WTC11 (cell line): ENCODE measurements at regions not wholly inside any gene's neighbourhood (a gene's known extent, or its start where the extent isn't known, plus 50 kb on each side); places are given as distances from the start of the nearest gene placed in this dataset.

Source experiments
- CTCF ChIP-seq: fragments of 200-600 bp; IDR thresholded peaks from 2 replicates; pipeline ENCODE4 v1.8.0; 2022; ENCODE audit warnings: antibody characterized with exemption
- FOXJ3 ChIP-seq: sonication (generic); formaldehyde crosslinking; IDR thresholded peaks from 2 replicates; pipeline ENCODE4 v1.9.0; 2021; ENCODE audit warnings: missing genetic modification reagents, mild to moderate bottlenecking, borderline replicate concordance
- SMAD3 ChIP-seq: sonication (generic); formaldehyde crosslinking; IDR thresholded peaks from 2 replicates; pipeline ENCODE4 v1.8.0; 2022; ENCODE audit warnings: missing genetic modification reagents, mild to moderate bottlenecking, borderline replicate concordance
- ZNF138 ChIP-seq: sonication (generic); formaldehyde crosslinking; conservative IDR thresholded peaks from 2 replicates; pipeline ENCODE4 v1.8.1; 2022; ENCODE audit warnings: mild to moderate bottlenecking, moderate library complexity, missing genetic modification reagents
- ZNF396 ChIP-seq: fragments of 250-450 bp; sonication (Bioruptor Pico); IDR thresholded peaks from 2 replicates; pipeline ENCODE4 v1.8.0; 2021; ENCODE audit warnings: mild to moderate bottlenecking, moderate library complexity, borderline replicate concordance

DNA sequence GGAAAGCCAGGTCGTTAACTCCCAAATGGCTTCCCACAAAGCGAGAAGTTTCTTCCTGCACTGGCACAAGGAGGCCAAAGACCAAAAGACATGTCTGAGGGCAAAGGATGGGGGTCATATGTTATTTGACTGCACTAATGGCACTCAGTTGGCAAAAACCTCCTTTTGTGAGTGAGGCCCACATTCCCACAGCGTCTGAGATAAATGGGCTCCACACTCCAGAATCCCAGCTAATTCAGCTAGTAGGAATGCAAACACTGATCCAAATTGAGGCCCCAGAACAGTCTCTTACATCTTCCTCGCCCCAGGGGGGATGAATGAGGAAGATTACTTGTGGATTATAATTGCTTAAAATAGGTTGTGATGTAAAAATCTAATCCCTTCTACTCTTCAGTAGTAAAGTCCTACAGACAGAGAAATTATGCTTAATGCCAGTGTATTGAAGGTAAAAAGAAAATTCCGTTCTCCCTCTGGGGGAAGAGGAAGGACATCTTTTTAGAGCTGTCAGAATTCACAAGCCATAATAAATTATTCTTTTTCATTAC lies 86.4 kb upstream of the PIWIL1 start:
- TF ChIP-seq CTCF: no peak
- no peak for TF ChIP-seq ZNF396 (CRISPR knock-in tag)
- no peak for TF ChIP-seq FOXJ3
- no peak for TF ChIP-seq ZNF138
- no peak for TF ChIP-seq SMAD3
